ENCODE measurements at regions not wholly inside any gene's neighbourhood (a gene's known extent, or its start where the extent isn't known, plus 50 kb on each side); places are given as distances from the start of the nearest gene placed in this dataset.

DNA sequence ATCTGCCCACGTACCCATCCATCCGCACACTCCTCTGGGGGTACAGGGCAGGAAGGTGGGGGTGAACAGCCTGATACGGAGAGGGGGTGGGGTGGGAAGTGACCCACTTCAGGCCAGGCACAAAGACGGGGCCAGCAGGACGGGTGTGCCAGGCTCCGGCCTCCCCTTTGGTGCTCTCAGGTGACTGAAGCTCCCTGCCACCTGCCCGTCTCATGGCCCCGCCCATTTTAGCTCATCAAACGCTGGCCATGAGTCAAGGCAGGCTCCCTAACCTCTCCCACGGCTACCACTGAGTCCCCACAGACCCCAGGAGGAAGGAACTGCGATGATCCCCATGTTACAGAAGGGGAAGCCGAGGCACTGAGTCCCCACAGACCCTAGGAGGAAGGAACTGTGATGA is 109.6 kb downstream of the CRYAA start:
- no peaks in the 10 kb centered on the region for H3K36me3 ChIP-seq (ENCODE audit: control insufficient read depth in 2 of 2, insufficient read depth in 2 of 2, low read length in 1 of 2)
- H3K27ac ChIP-seq (ENCODE audit: low read depth in 2 of 2, low read length in 1 of 2): no peak overlapping the region
- no peaks in the 10 kb centered on the region for H3K27me3 ChIP-seq (ENCODE audit: control insufficient read depth in 1 of 2, insufficient read depth in 2 of 2, low read length in 2 of 2)
- H3K4me1 ChIP-seq (ENCODE audit: control insufficient read depth in 2 of 2, insufficient read depth in 2 of 2, low read length in 1 of 2): peaks cover 2 to 3% of the 10 kb centered on the region in 2 donors
- no peak overlapping the region for H3K4me3 ChIP-seq (ENCODE audit: low read depth in 1 of 2, low read length in 2 of 2)
- WGBS, 2 donors: 50 to 58% methylated on average over 12 of the region's 12 CpGs
- H3K9me3 ChIP-seq (ENCODE audit: control insufficient read depth in 2 of 2, insufficient read depth in 1 of 2, low read depth in 1 of 2, low read length in 1 of 2): no peaks in the 10 kb centered on the region

DNA sequence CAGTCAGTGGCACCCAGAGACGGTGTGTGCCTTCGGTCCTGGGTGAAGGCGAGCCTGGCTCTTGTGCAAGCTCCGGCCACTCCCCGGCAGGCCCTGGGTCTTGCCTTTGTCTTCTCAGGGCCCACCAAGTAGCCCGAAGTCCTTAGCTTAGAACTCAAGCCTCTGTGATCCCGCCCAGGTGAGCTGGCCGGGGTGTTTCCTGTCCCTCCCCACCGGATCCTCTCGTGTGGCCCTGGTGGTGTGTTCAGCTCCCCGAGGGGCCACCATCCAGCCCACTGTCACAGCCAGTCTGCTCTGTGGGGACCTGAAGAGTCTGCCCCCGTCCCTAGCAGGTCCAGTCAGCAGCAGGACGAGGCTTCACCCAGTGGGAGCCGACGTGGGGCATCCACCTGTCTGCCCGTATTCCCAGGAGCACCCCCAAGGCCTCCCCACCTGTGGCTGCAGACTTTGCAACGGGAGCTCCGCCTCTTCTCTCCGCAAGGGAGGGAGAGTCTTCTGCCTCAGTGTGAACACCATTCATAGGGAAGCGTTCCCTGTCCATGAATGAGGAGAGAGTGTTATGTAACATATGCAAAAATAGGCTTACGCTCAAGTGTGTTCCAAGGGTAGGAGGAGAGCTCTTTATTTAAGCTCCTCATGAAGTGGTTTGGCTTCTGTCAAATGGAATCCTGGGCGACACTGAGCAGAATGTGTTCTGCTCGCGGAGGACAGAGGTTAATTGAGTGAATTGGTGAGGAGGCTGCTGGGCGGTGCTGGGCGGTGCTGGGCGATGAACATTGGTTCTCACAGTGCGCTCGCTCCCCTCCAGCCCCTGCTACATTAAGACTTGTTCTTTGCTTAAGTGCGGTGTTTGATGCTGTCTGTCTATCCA is 108.9 kb downstream of the CRYAA start:
- Histone ChIP-seq H3K27me3 (ENCODE audit: control insufficient read depth in 1 of 2, insufficient read depth in 2 of 2, low read length in 2 of 2) (no peaks in the 10 kb centered on the region), H3K27ac (ENCODE audit: low read depth in 2 of 2, low read length in 1 of 2) (no peak overlapping the region), H3K9me3 (ENCODE audit: control insufficient read depth in 2 of 2, insufficient read depth in 1 of 2, low read depth in 1 of 2, low read length in 1 of 2) (no peaks in the 10 kb centered on the region), H3K36me3 (ENCODE audit: control insufficient read depth in 2 of 2, insufficient read depth in 2 of 2, low read length in 1 of 2) (no peaks in the 10 kb centered on the region), H3K4me1 (ENCODE audit: control insufficient read depth in 2 of 2, insufficient read depth in 2 of 2, low read length in 1 of 2) (peaks cover 2 to 3% of the 10 kb centered on the region in 2 donors), H3K4me3 (ENCODE audit: low read depth in 1 of 2, low read length in 2 of 2) (no peak overlapping the region)
- 50 to 52% methylated on average over 30 of the region's 30 CpGs for WGBS, 2 donors

DNA sequence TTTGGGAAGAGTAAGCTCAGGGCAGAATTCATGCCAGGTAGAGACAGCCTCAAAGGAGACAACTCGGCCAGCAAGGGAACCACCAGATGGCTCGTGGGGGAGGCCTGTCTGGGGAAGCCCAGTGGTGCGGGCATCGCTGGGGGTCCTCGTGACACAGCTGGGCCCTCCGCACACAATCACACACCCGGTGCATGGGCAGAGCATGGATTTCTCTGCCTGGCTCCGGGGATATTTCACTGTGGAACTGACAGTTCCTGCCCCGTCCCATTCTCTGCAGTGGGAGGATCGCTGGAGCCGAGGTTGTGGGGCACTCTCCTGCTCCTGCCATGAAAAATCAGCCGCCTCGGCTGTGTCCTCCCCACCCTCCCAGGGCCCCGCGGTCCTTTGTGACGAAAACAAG is 108.0 kb downstream of the CRYAA start:
- Histone ChIP-seq H3K36me3 (ENCODE audit: control insufficient read depth in 2 of 2, insufficient read depth in 2 of 2, low read length in 1 of 2) (no peaks in the 10 kb centered on the region), H3K4me3 (ENCODE audit: low read depth in 1 of 2, low read length in 2 of 2) (no peak overlapping the region), H3K27me3 (ENCODE audit: control insufficient read depth in 1 of 2, insufficient read depth in 2 of 2, low read length in 2 of 2) (no peaks in the 10 kb centered on the region), H3K4me1 (ENCODE audit: control insufficient read depth in 2 of 2, insufficient read depth in 2 of 2, low read length in 1 of 2) (peaks cover 2 to 3% of the 10 kb centered on the region in 2 donors), H3K9me3 (ENCODE audit: control insufficient read depth in 2 of 2, insufficient read depth in 1 of 2, low read depth in 1 of 2, low read length in 1 of 2) (peaks cover 0 to 5% of the 10 kb centered on the region in 2 donors), H3K27ac (ENCODE audit: low read depth in 2 of 2, low read length in 1 of 2) (no peak overlapping the region)
- 78 to 81% methylated on average over 16 of the region's 16 CpGs for WGBS, 2 donors

DNA sequence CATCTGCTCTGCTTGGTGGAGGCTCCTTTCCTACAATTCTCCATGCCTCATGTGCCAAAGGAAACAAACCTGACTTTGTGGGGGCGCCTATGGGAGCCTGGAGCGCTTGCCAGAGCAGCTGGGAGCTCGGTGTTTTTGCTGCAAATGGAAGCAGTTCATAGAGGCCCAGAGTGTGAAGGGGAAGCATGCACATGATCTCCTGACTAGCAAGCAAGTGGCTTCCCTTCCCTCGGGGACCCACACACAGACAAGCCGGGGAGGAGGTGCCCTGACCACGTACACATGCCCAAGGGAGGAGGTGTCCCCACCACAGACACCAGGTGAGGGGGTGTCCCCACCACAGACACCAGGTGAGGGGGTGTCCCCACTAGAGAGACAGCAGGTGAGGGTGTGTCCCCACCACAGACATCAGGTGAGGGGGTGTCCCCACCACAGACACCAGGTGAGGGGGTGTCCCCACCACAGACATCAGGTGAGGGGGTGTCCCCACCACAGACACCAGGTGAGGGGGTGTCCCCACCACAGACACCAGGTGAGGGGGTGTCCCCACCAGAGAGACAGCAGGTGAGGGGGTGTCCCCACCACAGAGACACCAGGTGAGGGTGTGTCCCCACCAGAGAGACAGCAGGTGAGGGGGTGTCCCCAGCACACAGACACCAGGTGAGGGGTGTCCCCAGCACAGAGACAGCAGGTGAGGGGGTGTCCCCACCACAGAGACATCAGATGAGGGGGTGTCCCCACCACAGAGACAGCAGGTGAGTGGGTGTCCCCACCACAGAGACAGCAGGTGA is 106.8 kb downstream of the CRYAA start:
- Histone ChIP-seq H3K4me1 (ENCODE audit: control insufficient read depth in 2 of 2, insufficient read depth in 2 of 2, low read length in 1 of 2) (peaks cover 2 to 3% of the 10 kb centered on the region in 2 donors), H3K9me3 (ENCODE audit: control insufficient read depth in 2 of 2, insufficient read depth in 1 of 2, low read depth in 1 of 2, low read length in 1 of 2) (peaks cover 0 to 5% of the 10 kb centered on the region in 2 donors), H3K27ac (ENCODE audit: low read depth in 2 of 2, low read length in 1 of 2) (no peak overlapping the region), H3K4me3 (ENCODE audit: low read depth in 1 of 2, low read length in 2 of 2) (no peak overlapping the region), H3K27me3 (ENCODE audit: control insufficient read depth in 1 of 2, insufficient read depth in 2 of 2, low read length in 2 of 2) (no peaks in the 10 kb centered on the region), H3K36me3 (ENCODE audit: control insufficient read depth in 2 of 2, insufficient read depth in 2 of 2, low read length in 1 of 2) (no peaks in the 10 kb centered on the region)
- WGBS, 2 donors: 49 to 58% methylated on average over 6 of the region's 6 CpGs

DNA sequence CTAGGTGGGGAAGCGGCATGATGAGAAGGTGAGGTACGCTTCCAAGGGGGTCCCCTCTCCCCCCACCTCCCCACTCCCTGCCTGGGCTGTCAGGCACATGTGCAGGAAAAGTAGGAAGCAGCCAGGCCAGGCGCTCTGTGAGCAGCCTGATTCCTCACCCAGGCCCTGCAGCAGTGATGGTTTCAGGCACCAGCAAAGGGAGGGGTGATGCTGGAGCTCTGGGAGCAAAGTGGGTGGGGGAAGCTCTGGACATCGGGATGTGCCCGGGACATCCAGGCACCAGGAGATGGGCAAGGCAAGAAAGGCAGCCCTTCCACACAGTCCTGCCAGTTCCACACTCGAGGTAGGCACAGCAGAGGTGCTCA is 106.1 kb downstream of the CRYAA start:
- Histone ChIP-seq H3K27ac (ENCODE audit: low read depth in 2 of 2, low read length in 1 of 2) (no peak overlapping the region), H3K4me1 (ENCODE audit: control insufficient read depth in 2 of 2, insufficient read depth in 2 of 2, low read length in 1 of 2) (peaks cover 2 to 3% of the 10 kb centered on the region in 2 donors), H3K9me3 (ENCODE audit: control insufficient read depth in 2 of 2, insufficient read depth in 1 of 2, low read depth in 1 of 2, low read length in 1 of 2) (peaks cover 0 to 5% of the 10 kb centered on the region in 2 donors), H3K4me3 (ENCODE audit: low read depth in 1 of 2, low read length in 2 of 2) (no peak overlapping the region), H3K36me3 (ENCODE audit: control insufficient read depth in 2 of 2, insufficient read depth in 2 of 2, low read length in 1 of 2) (no peaks in the 10 kb centered on the region), H3K27me3 (ENCODE audit: control insufficient read depth in 1 of 2, insufficient read depth in 2 of 2, low read length in 2 of 2) (no peaks in the 10 kb centered on the region)
- WGBS, 2 donors: 77 to 88% methylated on average over 6 of the region's 6 CpGs

DNA sequence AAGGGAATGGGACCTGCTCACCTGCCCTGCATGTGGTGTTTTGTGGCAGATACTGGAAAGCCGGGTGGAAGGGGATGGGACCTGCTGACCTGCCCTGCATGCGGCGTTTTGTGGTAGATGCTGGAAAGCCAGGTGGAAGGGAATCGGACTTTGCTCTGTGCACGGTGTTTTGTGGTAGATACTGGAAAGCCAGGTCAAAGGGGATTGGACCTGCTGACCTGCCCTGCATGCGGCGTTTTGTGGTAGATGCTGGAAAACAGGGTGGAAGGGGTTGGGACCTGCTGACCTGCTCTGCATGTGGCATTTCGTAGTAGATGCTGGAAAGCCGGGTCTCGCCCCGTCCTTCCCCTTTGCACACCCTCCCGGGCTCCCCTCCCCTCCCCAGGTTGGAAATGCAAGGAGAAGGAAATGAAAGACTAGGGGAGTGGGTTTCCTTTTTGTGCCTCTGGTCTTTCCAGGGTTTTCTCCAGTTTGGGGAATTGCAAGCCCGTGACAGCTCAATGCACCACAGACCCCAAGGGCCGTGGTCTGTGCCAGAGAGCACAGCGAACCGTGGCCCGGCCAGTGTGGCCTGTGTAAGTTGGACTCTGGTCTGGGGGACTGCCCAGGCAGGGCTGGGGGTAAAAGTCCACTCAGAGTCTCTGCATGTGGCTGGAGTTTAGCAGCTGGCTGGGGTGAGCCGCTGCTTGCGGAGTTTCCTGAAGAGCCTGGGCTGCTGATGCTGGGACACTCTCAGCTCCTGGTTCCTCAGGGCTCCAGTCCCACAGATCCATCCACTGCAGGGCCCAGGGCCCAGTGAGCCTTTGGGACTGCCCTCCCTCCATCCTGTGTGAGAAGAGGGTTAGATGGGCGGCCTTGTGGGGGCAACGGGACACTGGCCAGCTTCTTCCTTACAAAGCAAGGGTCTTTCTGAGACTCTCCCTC is 105.5 kb downstream of the CRYAA start:
- no peaks in the 10 kb centered on the region for H3K27me3 ChIP-seq (ENCODE audit: control insufficient read depth in 1 of 2, insufficient read depth in 2 of 2, low read length in 2 of 2)
- no peaks in the 10 kb centered on the region for H3K36me3 ChIP-seq (ENCODE audit: control insufficient read depth in 2 of 2, insufficient read depth in 2 of 2, low read length in 1 of 2)
- peaks cover 2 to 3% of the 10 kb centered on the region in 2 donors for H3K4me1 ChIP-seq (ENCODE audit: control insufficient read depth in 2 of 2, insufficient read depth in 2 of 2, low read length in 1 of 2)
- peaks cover 0 to 5% of the 10 kb centered on the region in 2 donors for H3K9me3 ChIP-seq (ENCODE audit: control insufficient read depth in 2 of 2, insufficient read depth in 1 of 2, low read depth in 1 of 2, low read length in 1 of 2)
- H3K27ac ChIP-seq (ENCODE audit: low read depth in 2 of 2, low read length in 1 of 2): no peak overlapping the region
- H3K4me3 ChIP-seq (ENCODE audit: low read depth in 1 of 2, low read length in 2 of 2): no peak overlapping the region
- 85 to 90% methylated on average over 21 of the region's 21 CpGs for WGBS, 2 donors

DNA sequence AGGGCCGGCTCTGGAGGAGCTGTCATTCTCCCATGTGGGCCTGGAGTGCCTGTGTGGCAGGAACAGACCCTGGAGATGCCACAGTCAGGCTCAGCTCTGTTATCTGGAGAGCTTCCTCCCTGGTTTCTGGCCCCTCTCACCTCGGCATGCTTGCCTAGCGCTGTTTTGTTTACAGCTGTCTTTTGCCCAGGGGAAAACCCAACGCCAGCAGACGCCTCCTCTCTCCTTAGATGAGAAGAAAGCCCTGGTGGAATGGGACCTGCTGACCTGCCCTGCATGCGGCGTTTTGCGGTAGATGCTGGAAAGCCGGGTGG is 104.9 kb downstream of the CRYAA start:
- no peak overlapping the region for H3K4me3 ChIP-seq (ENCODE audit: low read depth in 1 of 2, low read length in 2 of 2)
- H3K4me1 ChIP-seq (ENCODE audit: control insufficient read depth in 2 of 2, insufficient read depth in 2 of 2, low read length in 1 of 2): peaks cover 2 to 3% of the 10 kb centered on the region in 2 donors
- H3K36me3 ChIP-seq (ENCODE audit: control insufficient read depth in 2 of 2, insufficient read depth in 2 of 2, low read length in 1 of 2): no peaks in the 10 kb centered on the region
- no peaks in the 10 kb centered on the region for H3K27me3 ChIP-seq (ENCODE audit: control insufficient read depth in 1 of 2, insufficient read depth in 2 of 2, low read length in 2 of 2)
- no peak overlapping the region for H3K27ac ChIP-seq (ENCODE audit: low read depth in 2 of 2, low read length in 1 of 2)
- H3K9me3 ChIP-seq (ENCODE audit: control insufficient read depth in 2 of 2, insufficient read depth in 1 of 2, low read depth in 1 of 2, low read length in 1 of 2): peaks cover 0 to 5% of the 10 kb centered on the region in 2 donors
- 66 to 68% methylated on average over 9 of the region's 9 CpGs for WGBS, 2 donors

DNA sequence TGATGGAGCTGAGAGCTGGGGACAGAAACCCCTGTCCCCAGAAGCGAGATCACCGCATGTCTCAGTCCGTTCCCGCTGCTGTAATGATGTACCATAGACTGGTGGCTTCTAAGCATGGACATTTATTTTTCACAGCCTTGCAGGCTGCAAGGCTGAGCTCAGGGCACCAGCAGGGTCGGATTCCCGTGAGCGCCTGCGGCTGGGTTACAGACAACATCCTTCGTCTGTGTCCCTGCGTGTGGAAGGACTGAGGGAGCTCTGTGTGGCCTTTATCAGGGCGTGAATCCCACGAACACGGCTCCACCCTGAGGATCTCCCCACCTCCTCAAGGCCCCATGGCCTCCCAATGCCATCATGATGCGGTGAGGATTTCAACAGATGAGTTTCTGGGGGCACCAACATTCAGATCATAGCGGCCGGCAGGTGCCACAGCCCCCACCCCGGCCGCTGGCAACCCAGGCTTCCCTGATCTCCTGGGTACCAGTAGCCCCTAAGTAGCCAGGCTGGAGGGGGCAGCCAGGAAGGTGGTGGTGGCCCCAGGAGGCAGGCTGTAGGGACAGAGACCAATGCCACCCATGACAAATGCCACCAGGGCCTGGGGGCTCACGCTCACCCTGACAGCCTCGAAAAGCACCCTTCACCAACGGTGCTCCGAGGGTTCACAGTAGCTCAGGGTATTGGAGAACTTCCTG is 104.4 kb downstream of the CRYAA start:
- H3K4me3 ChIP-seq (ENCODE audit: low read depth in 1 of 2, low read length in 2 of 2): no peak overlapping the region
- H3K36me3 ChIP-seq (ENCODE audit: control insufficient read depth in 2 of 2, insufficient read depth in 2 of 2, low read length in 1 of 2): no peaks in the 10 kb centered on the region
- peaks cover 0 to 3% of the 10 kb centered on the region in 2 donors for H3K4me1 ChIP-seq (ENCODE audit: control insufficient read depth in 2 of 2, insufficient read depth in 2 of 2, low read length in 1 of 2)
- no peak overlapping the region for H3K27ac ChIP-seq (ENCODE audit: low read depth in 2 of 2, low read length in 1 of 2)
- peaks cover 0 to 5% of the 10 kb centered on the region in 2 donors for H3K9me3 ChIP-seq (ENCODE audit: control insufficient read depth in 2 of 2, insufficient read depth in 1 of 2, low read depth in 1 of 2, low read length in 1 of 2)
- no peaks in the 10 kb centered on the region for H3K27me3 ChIP-seq (ENCODE audit: control insufficient read depth in 1 of 2, insufficient read depth in 2 of 2, low read length in 2 of 2)
- WGBS, 2 donors: 88 to 92% methylated on average over 22 of the region's 22 CpGs

DNA sequence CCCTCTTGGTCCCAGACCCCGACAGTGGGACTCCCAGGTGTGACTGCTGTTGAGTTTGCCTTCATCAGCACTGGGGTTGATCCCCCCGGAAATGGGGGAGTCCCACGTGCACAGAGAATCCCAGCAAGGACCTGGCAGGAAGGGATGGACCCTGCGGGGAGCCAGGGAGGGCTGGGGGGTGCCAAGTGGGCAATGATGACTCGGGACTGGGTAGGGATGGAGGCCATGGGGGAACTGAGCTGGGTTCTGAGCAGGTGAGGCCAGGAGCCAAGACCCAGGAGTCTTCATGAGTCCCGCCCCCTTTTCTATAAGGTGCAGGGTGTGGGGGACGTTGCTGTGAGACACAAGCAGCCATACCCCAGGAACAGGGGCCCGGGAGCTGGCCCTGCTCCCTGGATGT is 103.8 kb downstream of the CRYAA start:
- H3K36me3 ChIP-seq (ENCODE audit: control insufficient read depth in 2 of 2, insufficient read depth in 2 of 2, low read length in 1 of 2): no peaks in the 10 kb centered on the region
- 88% methylated on average over 8 of the region's 8 CpGs for WGBS, 2 donors
- no peaks in the 10 kb centered on the region for H3K27me3 ChIP-seq (ENCODE audit: control insufficient read depth in 1 of 2, insufficient read depth in 2 of 2, low read length in 2 of 2)
- H3K27ac ChIP-seq (ENCODE audit: low read depth in 2 of 2, low read length in 1 of 2): no peak overlapping the region
- H3K4me3 ChIP-seq (ENCODE audit: low read depth in 1 of 2, low read length in 2 of 2): no peak overlapping the region
- peaks cover 0 to under 1% of the 10 kb centered on the region in 2 donors for H3K4me1 ChIP-seq (ENCODE audit: control insufficient read depth in 2 of 2, insufficient read depth in 2 of 2, low read length in 1 of 2)
- H3K9me3 ChIP-seq (ENCODE audit: control insufficient read depth in 2 of 2, insufficient read depth in 1 of 2, low read depth in 1 of 2, low read length in 1 of 2): peaks cover 0 to 5% of the 10 kb centered on the region in 2 donors
